Gastrocnemius medialis (tissue), 4 donors: ENCODE measurements at regions not wholly inside any gene's neighbourhood (a gene's known extent, or its start where the extent isn't known, plus 50 kb on each side); places are given as distances from the start of the nearest gene placed in this dataset.

Source experiments
- ATAC-seq, 2 donors: fragments of 150-250 bp; one replicate each; pipeline ENCODE4 v1.9.1; 2016
- DNase-seq, 2 donors: peaks; one replicate each; pipeline ENCODE4 v3.0.0-alpha.2; 2019
- H3K27ac ChIP-seq, 4 donors: fragments of 200-600 bp; sonication (generic); 1 replicate in 1 of 4; 2 replicates in 3 of 4; pipeline ENCODE4 v1.5.1; 2016 to 2018; ENCODE audit warnings: mild to moderate bottlenecking in 2 of 4, moderate library complexity in 1 of 4
- H3K27me3 ChIP-seq, 3 donors: fragments of 200-600 bp; sonication (generic) in 2 of 3; 1 replicate in 1 of 3; 2 replicates in 2 of 3; pipeline versions ENCODE4 v1.5.1 to v1.6.0; 2016 to 2019; ENCODE audit warnings: mild to moderate bottlenecking in 1 of 3, moderate library complexity in 1 of 3
- H3K36me3 ChIP-seq, 2 donors: fragments of 200-600 bp; sonication (generic) in 1 of 2; one replicate each; pipeline ENCODE4 v1.5.1; 2017 to 2018
- H3K4me1 ChIP-seq, 2 donors: fragments of 200-600 bp; sonication (generic) in 1 of 2; one replicate each; pipeline ENCODE4 v1.5.1; 2016 to 2017; ENCODE audit warnings: mild to moderate bottlenecking in 2 of 2
- H3K4me3 ChIP-seq, 4 donors: fragments of 200-600 bp; sonication (generic) in 3 of 4; 1 replicate in 1 of 4; 2 replicates in 3 of 4; pipeline ENCODE4 v1.5.1; 2016 to 2019; ENCODE audit warnings: mild to moderate bottlenecking in 2 of 4
- H3K9me3 ChIP-seq, 3 donors: fragments of 200-600 bp; sonication (generic) in 2 of 3; 1 replicate in 1 of 3; 2 replicates in 2 of 3; pipeline ENCODE4 v1.5.1; 2016 to 2019
- CTCF ChIP-seq, 5 experiments: fragments of 450-650 bp in 3 of 5; fragments of 200-600 bp in 2 of 5; sonication (generic) in 2 of 5; IDR thresholded peaks in 4 of 5; conservative IDR thresholded peaks in 1 of 5; 1 replicate in 4 of 5; 2 replicates in 1 of 5; pipeline ENCODE4 v1.5.1; 2016 to 2019; ENCODE audit warnings: antibody characterized with exemption in 5 of 5, mild to moderate bottlenecking in 3 of 5, moderate library complexity in 3 of 5
- POLR2A ChIP-seq, 2 donors: fragments of 450-650 bp; IDR thresholded peaks; one replicate each; pipeline ENCODE4 v1.6.1; 2017; ENCODE audit warnings: antibody characterized with exemption in 2 of 2, mild to moderate bottlenecking in 2 of 2, moderate library complexity in 2 of 2
- in situ Hi-C, 4 donors: fragments of 200-750 bp; cut with MboI; loops; one replicate each; pipeline versions ENCODE4 v1.15.0 to v1.8.0; 2017; ENCODE audit warnings: low sequenced_read_pairs in 4 of 4
- intact Hi-C: fragments of 100-400 bp; cut with DNase I; formaldehyde crosslinking; loops from one replicate; pipeline ENCODE4 v1.15.1; 2023; ENCODE audit warnings: low total_unique reads

GRCh38 chr5:112472614-112473013 is 53.5 kb upstream of the EPB41L4A start:
- no peaks in the 10 kb centered on the region for H3K4me1 ChIP-seq

GRCh38 chr5:112473989-112474388 is 54.9 kb upstream of the EPB41L4A start:
- H3K27ac ChIP-seq = no peak overlapping the region
- H3K9me3 ChIP-seq = no peaks in the 10 kb centered on the region
- intact Hi-C loops (no loop called here), in situ Hi-C loops (no loop called here)
- DNase-seq (no peak), ATAC-seq (no peak)
- H3K27me3 ChIP-seq = no peaks in the 10 kb centered on the region
- no peaks in the 10 kb centered on the region for H3K4me1 ChIP-seq
- TF ChIP-seq CTCF (IDR thresholded peaks at IDR 0.05 in 4 of 5, conservative IDR thresholded peaks at IDR 0.05 in 1 of 5) (no peak), POLR2A (IDR thresholded peaks at IDR 0.05) (no peak)
- no peaks in the 10 kb centered on the region for H3K36me3 ChIP-seq
- no peak overlapping the region for H3K4me3 ChIP-seq

More at GRCh38 chr5:112472614-112473013, 53.5 kb upstream of the EPB41L4A start:
- ATAC-seq (no peak), DNase-seq (no peak)
- no peaks in the 10 kb centered on the region for H3K27me3 ChIP-seq
- TF ChIP-seq CTCF (IDR thresholded peaks at IDR 0.05 in 4 of 5, conservative IDR thresholded peaks at IDR 0.05 in 1 of 5) (no peak), POLR2A (IDR thresholded peaks at IDR 0.05) (no peak)
- H3K36me3 ChIP-seq = no peaks in the 10 kb centered on the region
- in situ Hi-C loops (no loop called here), intact Hi-C loops (no loop called here)
- no peaks in the 10 kb centered on the region for H3K9me3 ChIP-seq
- no peak overlapping the region for H3K27ac ChIP-seq
- H3K4me3 ChIP-seq = no peak overlapping the region

- in situ Hi-C loops = no loop called here
Observed at GRCh38 chr5:112475747-112476365, 56.8 kb upstream of the EPB41L4A start.

GRCh38 chr5:112479418-112479817 is 60.3 kb upstream of the EPB41L4A start:
- Histone ChIP-seq H3K27ac (no peak overlapping the region), H3K4me1 (no peaks in the 10 kb centered on the region), H3K9me3 (no peaks in the 10 kb centered on the region), H3K4me3 (no peak overlapping the region), H3K27me3 (no peaks in the 10 kb centered on the region), H3K36me3 (no peaks in the 10 kb centered on the region)
- DNase-seq = no peak
- in situ Hi-C loops (no loop called here), intact Hi-C loops (no loop called here)
- no peak for ATAC-seq
- TF ChIP-seq CTCF (IDR thresholded peaks at IDR 0.05 in 4 of 5, conservative IDR thresholded peaks at IDR 0.05 in 1 of 5) (no peak), POLR2A (IDR thresholded peaks at IDR 0.05) (no peak)

More at GRCh38 chr5:112475747-112476365, 56.8 kb upstream of the EPB41L4A start:
- DNase-seq (no peak), ATAC-seq (no peak)
- no peak for TF ChIP-seq POLR2A (IDR thresholded peaks at IDR 0.05)
- TF ChIP-seq CTCF (IDR thresholded peaks at IDR 0.05 in 4 of 5, conservative IDR thresholded peaks at IDR 0.05 in 1 of 5) = no peak
- H3K4me3 ChIP-seq = no peak overlapping the region
- no peaks in the 10 kb centered on the region for H3K27me3 ChIP-seq
- H3K4me1 ChIP-seq = no peaks in the 10 kb centered on the region
- no peak overlapping the region for H3K27ac ChIP-seq
- intact Hi-C loops = no loop called here
- no peaks in the 10 kb centered on the region for H3K36me3 ChIP-seq
- H3K9me3 ChIP-seq = no peaks in the 10 kb centered on the region

- Histone ChIP-seq H3K4me1 (no peaks in the 10 kb centered on the region), H3K36me3 (no peaks in the 10 kb centered on the region), H3K27me3 (no peaks in the 10 kb centered on the region), H3K27ac (no peak overlapping the region), H3K9me3 (no peaks in the 10 kb centered on the region), H3K4me3 (no peak overlapping the region)
- TF ChIP-seq POLR2A (IDR thresholded peaks at IDR 0.05) (no peak), CTCF (IDR thresholded peaks at IDR 0.05 in 4 of 5, conservative IDR thresholded peaks at IDR 0.05 in 1 of 5) (no peak)
- in situ Hi-C loops = no loop called here
- intact Hi-C loops = no loop called here
- ATAC-seq (no peak), DNase-seq (no peak)
Observed at GRCh38 chr5:112480501-112480900, 61.4 kb upstream of the EPB41L4A start.
